A172 (cell line): ENCODE measurements at regions not wholly inside any gene's neighbourhood (a gene's known extent, or its start where the extent isn't known, plus 50 kb on each side); places are given as distances from the start of the nearest gene placed in this dataset.
A peak's percentile ranks its signal among the peaks of the same experiment; 100 is the strongest.
"Not testable (repeated sequence)": the region's sequence is repeated elsewhere in the genome, so short reads cannot be mapped to it uniquely, and the experiment has no call there.

ENCODE experiments used
- DNase-seq: peaks from one replicate; pipeline ENCODE4 v3.0.0-alpha.2; 2015; ENCODE audit warnings: low spot score

DNA sequence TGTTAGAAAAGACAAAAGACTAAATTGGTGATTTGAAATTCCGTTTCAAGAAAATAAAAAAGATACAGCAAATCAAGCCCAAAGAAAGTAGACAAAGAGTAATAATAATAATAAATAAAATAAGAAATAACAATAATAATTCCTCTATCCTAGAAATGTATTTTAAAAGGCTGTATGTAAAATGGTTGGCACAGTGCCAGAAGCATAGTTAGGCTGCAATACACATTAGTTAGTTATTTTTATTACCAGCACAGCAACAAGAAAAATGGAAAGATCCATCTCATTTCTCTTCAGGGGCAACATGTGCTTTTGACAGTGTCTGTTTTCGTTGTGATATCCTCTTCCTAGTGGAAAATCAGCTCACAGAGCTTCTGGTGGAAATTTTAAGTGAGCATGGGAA is 174.1 kb upstream of the TMTC1 start:
- DNase-seq = no peak

DNA sequence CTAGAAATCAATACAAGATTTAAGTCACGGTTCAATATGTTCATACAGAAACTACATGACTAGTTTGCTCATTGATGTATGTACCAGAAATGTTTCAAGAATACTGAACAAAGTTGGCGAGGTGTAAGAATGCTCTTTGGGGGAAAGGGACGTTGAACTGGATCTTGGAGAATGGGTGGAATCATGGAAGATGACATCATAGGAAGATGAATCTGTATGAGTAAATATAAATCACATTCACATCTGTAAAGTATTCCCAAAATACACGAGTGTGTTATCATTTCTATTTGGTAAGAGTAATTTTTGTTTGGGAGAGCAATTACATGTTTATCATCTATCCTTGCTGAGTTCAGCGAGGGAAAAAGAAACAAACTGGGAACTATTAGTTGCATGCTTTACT is 162.2 kb upstream of the TMTC1 start:
- no peak for DNase-seq

DNA sequence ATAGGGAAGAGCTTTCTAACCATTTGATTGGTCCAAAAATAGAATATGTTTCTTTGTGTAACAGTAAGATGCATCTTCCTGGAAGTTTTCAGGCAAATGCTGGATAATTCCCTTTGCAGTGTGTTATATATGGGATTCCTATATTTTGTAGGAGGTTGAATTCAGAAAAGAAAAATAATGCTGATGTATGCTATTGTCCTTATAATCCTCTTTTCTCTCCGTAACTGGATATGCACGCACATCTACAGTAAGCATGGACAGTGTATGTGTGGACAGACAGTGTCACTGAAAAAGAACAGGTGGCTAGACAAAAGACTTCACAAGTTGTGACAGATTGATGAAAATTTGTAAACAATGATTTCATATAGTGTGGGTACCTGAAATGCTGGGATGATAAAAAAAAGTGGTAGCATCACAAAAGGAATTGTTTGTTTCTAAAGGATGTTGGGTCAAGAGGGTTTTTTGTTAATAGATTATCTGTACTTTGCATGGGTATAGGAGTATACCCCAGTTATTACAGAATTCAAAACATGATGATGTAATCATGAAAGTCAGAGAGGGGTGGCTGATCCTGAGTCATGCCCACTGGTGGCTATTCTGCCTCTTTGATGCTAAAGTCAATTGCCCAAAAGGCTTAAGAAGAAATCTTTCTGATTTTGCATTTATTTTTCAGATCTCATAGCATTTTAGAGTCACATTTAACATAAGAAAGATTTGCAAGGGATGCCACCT is 160.7 kb upstream of the TMTC1 start:
- no peak for DNase-seq

DNA sequence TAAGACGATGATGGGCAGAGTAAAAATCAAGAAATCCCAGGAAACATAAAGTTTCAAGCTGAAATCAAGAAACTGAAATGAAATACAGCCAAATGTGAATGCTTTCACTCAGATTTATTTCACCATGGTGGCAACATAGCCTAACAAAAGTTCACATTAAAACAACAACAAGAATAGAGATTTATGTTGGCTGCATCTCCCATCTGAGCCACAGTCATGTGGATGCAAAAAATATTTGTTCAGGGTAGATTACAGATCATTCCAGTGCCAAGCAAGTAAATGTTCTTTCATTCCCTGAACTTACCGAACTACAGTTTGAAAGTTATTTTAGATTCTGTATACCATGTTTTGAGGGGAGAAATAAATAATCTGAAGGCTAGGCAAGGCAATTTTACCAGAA is 159.9 kb upstream of the TMTC1 start:
- no peak for DNase-seq

DNA sequence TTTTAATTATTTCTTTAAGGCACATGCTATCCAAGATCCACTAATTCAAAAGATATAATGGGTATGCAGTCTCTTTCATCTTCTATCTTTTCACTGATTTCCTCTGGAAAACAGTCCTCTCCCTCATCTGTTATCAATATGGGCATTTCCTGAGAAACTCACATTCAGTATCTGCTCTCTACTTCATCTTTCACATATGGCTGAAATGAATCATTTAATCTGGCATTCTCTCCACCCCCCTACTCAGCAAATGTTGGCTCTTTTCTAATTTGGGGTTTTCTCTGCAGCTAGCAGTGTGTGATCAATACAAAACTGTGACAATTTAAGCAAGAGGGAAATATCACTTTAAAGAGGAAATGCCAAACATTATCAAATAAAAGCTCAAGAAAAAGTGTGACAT is 157.1 kb upstream of the TMTC1 start:
- no peak for DNase-seq

DNA sequence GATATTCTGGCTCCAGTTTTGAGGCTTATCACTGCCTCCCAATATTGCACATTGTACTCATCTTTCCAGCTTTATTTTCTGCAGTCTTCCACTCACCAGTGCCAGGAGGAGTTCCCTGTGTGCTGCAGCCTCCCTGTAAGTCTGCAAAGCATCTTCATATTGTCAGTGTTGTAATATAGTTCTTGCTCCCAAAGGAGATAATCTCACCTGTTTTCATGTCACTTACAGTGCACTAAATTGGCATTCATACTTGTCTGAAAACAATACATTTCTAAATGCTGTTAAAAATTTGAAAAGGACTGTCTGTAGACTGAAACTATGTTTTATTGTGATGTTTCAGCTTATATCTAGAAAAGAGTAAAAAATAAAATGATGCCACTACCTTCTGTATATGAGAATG is 146.8 kb upstream of the TMTC1 start:
- DNase-seq = no peak

DNA sequence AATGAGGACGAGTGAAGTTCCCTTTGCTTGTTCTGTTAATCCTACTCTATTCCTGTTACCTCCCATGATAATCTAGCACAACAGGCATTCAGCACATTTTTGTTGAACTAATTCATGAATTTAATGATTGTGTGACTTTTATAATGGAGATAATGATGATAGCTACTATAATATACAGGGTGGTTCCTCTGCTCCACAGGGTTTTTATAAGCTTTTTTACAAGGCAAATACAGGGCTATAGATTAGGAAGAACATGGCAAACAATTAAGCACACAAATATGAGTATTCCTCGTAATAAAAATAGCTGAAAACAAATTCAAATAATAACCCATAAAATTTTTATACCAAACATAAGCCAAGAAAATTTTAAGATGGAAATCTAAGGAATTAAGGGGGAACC is 145.6 kb upstream of the TMTC1 start:
- DNase-seq = no peak

DNA sequence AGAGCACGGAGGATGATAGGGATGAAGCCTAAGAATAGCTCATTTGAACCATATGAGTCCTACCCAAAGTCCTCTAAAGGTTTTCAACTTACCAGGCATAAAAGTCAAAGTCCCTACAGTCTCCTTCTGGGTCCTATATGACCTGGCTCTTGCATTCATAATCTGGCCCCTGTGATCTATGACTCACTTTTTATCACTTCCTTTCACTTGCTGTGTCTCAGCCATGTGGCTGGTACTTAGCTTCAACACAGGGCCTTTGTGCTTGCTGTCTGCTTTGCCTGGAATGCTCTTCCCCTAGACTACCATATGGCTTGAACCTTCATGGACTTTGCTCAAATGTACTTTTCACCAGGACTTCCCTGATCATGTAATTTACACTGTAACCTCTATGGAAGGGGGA is 137.6 kb upstream of the TMTC1 start:
- DNase-seq = peak; percentile 79

DNA sequence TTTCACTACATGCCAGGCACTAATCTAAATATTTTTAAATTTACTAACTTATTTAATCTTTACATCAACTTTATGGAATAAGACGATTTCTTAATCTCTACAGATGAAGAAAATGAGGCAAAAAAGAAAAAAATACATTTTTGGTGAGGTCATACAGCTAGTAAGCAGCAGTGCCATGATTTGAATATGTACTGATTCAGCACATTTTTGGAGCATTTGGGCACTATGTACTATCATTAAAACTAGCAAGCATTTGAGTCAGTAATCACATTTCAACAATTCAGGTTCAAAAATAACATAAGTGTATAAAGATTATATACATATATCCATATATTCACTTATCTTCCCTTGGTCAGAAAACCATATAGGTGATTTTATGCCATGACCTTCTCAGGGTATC is 124.4 kb upstream of the TMTC1 start:
- no peak for DNase-seq

DNA sequence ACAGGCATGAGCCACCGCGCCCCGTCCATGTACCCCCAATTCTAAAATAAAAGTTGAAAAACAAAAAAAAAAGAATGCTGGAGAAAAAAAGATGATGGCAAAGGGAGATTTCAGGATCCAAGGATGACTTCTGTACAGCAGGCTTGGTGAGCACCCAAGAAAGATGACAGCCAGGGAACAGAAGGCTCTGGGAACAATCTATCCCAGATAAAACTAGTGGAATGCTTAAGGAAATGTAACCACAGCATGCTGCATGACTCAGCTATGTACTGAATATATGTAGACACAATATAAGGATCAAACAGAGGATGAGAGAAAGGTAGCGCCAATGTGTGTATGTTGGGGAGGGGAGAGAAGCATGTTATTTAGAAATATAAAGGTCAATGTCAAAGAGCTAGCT is 123.7 kb upstream of the TMTC1 start:
- peak; percentile 16 for DNase-seq

DNA sequence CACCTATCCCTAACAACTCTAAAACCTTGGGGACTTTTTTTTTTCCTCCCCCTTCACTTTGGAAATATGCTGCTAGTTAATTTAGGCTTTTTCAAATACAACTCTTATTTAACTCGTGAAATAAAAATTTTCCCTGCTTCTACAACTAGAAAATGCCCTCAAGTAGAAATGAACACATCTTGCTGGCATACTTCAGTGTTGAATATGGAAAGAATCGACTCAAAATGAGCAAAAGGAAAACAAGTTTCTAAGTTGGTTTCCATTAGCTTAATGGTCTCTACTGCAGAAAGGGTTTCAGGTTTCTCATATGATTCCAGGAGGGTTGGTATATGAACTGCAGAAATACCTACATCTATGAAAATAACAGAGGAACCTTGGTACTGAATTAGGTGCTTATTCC is 118.3 kb upstream of the TMTC1 start:
- no peak for DNase-seq

DNA sequence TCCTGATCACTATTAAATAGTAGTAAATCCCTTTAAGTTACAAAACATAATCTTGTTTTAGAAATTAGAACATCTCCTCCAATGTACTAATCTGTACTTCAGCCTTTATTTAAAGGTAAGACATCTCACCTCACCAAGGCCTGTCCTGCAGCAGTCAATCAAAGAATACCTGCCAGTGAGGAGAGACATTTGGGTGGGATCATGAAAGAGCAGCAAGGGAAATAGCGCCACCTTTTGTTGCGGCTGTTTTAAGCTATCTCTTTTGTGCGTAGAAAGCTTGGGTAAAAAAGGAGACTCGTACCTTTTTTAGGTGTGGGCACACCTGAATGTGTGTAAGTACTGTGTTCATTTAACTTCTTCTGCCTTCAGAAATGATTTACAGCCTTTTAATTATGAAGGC is 117.8 kb upstream of the TMTC1 start:
- no peak for DNase-seq

DNA sequence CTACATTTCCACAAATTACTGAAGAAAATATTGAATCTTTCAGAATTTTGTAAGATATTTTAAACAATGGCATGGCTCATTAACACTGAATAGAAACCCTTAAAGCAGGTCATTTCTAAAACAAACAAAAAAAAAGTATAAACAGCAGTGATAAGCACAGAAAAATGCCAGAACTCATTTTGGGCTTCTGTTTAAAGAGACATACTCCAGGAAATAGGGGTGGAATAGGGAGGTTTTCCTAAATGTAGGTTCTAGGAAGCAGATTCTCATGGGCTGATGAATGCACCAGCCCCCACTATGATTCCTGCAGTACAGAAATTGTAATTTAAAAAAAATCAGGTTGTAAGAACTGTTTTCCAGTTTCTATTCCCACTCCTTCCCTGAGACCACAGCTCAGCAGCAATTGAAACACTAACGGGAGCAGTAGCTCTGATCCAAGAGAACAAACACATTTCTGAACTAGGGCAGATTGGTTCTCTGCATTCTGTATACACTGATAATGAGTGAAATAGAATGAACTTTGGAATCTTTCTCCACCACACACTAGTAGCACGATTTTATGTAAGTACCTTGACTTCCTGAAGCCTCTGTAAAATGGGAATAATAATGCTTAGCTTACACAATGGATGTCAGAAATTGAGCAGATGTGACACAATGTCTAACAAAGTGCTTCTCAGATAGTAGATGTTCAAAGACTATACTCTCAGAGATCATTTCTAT is 115.6 kb upstream of the TMTC1 start:
- no peak for DNase-seq

DNA sequence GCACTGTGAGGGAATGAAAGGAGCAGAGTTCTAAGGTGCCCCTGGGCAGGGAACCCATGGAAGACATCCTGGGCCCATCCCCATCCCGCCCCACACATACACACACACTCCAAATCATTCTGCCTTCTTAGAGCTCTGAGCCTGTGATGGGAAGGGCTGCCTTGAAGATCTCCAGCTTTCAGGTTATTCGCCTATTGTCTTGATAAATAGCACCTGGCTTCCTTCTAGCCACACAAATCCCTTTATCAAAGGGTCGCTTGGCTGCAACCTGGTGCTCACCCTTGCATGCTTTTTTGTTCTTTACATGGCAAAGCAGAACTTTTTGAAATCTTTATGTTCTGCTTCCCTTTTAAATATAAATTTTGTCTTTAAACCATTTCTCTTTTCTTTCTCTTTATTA is 112.2 kb upstream of the TMTC1 start:
- DNase-seq = no peak

DNA sequence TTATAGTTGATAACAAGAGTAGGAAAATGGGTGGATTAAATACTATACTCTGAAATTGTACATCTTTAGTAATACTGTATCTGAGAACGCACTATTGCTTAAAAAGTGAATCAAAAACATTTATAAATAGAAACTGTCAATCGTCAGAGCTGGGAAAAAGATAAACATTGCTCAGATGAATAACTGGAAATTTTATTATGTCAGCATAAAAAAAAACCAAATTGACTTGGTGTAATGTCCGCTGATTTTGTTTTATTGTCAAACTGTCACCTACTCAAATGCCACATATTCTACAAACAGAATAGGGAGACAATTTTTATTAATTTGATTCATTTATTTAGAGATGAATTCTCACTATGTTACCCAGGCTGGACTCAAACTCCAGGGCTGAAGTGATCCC is 109.3 kb upstream of the TMTC1 start:
- DNase-seq = no peak

DNA sequence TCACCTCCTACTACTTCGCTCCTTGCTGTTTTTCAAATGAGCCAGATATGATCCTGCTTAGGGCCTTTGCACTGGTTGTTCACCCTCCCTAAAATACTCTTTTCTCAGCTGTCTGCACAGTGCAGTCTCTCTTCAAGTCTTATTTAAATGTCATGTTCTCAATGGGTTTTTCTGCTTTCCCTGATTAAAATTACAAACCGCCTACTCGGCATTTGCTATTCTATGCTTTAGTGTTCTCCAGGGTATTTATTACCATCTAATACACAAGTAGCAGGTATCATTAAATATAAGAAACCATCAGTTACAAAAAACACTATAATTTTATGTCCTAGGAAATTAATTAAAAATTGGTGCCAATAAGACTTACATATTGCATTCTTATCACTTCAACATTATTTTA is 108.0 kb upstream of the TMTC1 start:
- no peak for DNase-seq

DNA sequence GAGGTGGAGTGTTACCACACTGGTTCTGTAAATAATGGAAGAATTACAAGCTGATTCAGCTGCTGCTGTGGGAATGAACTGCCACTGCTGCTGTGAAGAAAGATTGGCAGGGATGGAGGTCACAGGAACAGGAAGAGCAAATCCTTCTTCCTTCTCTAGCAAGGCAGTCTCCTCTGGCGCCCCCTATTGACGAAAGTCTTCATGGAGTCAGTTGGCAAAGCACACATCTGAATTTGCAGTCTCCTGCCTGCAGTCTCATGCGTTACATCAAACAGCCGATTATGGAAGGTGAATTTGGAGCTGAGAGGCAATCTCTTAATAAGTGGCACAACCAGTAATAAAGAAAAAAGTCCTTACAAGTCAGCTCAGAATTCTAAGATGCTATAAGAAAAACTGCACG is 106.0 kb upstream of the TMTC1 start:
- peak; percentile 36 for DNase-seq

DNA sequence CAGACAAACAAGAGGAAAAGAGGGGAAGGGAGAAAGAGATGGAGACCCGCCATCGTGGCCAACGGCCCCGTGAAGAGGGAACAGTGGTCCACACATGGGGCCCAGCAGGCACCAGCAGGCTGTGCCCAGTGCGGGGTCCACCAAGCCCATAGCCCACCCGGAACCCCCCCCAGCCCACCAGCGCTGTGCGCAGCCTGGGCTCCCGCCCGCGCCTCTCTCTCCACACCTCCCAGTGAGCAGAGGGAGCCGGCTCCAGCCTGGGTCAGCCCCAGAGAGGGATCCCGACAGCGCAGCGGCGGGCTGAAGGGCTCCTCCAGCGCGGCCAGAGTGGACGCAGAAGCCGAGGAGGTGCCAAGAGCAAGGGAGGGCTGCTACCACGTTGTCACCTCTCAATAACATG is 105.0 kb upstream of the TMTC1 start:
- DNase-seq = no peak

DNA sequence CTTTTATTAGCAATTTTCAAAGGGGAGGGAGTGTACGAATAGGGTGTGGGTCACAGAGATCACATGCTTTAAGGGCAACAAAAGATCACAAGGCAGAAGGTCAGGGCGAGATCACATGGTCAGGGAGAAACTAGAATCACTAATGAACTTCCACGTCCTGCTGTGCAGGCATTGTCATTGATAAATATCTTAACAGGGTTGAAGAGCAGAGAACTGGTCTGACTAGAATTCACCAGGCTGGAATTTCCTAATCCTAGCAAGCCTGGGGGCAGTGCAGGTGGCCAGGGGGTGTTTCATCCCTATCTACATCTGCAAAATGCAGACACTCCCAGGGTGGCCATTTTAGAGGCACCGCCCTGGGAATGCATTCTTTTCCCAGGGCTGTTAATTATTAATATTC is 101.2 kb upstream of the TMTC1 start:
- not testable (repeated sequence) for DNase-seq

DNA sequence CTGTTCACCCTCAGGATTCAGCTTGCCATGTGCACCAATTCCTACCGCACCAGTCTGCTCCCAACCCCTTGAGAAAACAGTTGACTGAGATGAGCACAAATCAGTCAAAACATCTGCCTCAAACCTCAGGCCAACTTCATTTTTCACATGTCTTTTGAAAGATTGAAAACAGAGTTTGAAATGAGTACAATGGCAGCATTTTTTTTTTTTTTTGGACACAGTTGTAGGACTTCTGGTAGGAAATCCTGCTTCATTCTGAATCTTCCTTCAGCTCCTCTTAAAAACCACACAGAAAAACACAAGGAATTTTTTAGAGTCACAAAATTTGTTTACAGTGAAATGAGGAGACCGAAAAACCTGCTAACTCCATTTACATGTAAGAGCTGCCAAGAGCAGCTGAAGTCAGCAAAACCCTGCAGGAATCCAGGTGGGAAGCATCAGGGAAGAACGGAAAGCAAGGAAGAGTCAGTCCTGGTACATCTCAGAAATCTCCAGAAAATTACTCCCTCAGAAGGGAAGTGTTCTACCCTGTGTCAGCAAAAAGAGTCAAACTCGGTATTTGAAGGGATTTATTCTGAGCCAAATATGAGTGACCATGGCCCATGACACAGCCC is 100.3 kb upstream of the TMTC1 start:
- DNase-seq = no peak

DNA sequence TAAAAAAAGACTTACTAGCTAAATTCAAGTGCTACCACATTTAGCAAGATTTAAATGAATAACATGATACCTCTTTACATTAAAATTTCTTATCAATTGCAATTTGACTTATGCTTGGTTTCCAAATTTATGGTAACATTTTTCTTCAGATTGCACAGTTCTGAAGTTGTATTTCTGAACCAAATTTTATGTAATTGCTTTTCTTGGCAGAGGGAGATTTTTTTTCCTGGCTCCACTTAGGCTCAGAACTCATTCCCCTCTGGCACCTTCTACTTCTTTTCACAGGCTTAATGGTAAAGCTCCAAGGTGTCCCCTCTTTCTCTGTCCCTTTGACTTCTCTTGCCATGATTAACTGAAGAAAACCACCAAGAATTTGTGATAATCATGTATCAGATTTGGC is 99.8 kb upstream of the TMTC1 start:
- DNase-seq = no peak

DNA sequence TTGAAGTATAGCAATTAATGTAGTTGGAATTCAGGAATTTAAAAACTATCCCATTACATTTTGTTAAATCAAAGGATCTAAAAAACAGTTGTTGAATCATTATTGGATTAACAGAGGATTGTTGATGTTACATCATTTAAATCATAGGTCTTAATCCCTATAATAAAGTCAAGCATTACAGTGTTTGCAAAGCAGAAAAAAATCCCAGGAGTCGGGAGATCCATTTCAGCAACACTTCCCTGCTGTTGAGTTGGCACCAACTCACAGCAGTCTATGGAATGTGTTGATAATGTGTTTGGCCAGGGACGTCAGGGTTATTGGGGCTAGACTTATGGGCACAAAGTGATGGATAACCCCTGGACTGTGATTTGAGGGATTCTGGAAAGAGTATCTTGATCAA is 99.1 kb upstream of the TMTC1 start:
- no peak for DNase-seq

DNA sequence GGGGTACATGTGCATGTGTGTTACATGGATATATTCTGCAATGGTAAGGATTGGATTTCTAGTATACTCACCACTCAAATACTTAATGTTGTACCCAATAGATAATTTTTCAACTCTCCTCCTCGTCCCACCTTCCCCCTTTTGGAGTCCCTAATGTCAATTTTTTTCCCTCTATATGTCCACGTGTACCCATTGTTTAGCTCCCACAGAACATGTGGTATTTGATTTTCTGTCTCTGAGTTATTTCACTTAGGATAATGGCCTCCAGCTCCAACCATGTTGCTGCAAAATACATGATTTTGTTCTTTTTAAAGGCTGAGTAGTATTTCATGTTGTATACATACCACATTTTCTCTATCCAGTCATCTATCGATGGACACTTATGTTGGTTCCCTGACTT is 97.2 kb upstream of the TMTC1 start:
- no peak for DNase-seq
